GM18909 (cell line): ENCODE measurements at regions not wholly inside any gene's neighbourhood (a gene's known extent, or its start where the extent isn't known, plus 50 kb on each side); places are given as distances from the start of the nearest gene placed in this dataset.
A peak's percentile ranks its signal among the peaks of the same experiment; 100 is the strongest.

Experiments
- ATAC-seq: cut with Tn5 transposase; IDR thresholded peaks from one replicate; pipeline ENCODE4 v1.9.1; 2021; ENCODE audit warnings: mild to moderate bottlenecking; ENCODE audit not compliant: unreplicated experiment, poor library complexity

GRCh38 chr10:61549861-61550260 is 96.7 kb upstream of the TMEM26 start:
- ATAC-seq: no peak

DNA sequence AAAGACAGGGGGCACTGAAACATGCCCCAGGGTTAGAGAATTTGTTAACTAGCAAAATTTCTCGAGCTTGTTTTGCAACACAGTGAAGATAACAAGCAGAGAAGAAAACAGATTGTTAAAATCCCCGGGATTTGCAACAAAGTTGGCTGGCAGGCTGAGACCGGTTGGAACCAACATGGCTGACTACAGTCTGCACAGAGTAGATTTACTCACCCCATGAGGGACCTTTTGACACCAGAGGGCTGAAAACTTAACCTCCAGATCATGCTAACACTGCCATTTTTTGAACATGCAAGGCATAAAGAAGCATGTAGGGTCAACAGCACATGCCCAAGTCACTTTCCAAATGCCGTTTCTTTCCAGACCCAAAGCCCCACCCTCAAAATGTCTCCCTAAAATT is 95.2 kb upstream of the TMEM26 start:
- no peak for ATAC-seq

GRCh38 chr10:61547297-61547696 is 94.1 kb upstream of the TMEM26 start:
- no peak for ATAC-seq

DNA sequence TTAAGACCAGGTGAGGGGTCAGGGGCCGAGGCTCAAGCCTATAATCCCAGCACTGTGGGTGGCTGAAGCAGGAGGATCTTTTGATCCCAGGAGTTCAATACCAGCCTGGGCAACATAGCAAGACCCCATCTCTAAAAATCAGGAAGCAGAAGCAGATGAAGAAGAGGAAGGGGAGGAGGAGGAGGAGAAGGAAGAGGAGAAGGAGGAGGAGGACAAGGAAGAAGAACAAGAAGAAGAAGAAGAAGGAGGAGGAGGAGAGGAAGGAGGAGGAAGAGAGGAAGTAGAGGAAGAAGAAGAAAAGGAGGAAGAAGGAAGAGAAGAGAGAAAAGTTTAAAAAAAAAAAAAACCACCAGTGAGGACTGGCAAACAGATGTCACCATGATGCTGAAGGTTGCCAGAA is 92.0 kb upstream of the TMEM26 start:
- ATAC-seq: no peak

DNA sequence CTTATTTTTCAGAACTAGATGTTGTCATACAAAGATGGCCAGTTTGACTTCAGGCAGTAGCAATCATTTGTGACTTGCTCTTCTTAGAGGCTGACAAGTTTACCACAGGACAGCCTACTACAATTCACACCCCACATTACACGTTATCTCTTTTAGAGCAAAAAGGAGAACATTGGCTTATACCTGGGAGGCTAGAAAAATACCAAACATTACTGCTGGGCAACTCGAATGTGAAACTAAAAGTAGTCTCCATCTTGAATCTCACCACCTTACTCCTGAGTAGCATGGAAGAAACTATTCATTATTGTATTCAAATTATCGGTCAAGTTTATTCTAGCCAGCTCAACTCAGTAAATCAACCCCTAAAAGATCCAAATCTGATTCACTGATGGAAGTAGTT is 90.7 kb upstream of the TMEM26 start:
- peak; percentile 46 for ATAC-seq

DNA sequence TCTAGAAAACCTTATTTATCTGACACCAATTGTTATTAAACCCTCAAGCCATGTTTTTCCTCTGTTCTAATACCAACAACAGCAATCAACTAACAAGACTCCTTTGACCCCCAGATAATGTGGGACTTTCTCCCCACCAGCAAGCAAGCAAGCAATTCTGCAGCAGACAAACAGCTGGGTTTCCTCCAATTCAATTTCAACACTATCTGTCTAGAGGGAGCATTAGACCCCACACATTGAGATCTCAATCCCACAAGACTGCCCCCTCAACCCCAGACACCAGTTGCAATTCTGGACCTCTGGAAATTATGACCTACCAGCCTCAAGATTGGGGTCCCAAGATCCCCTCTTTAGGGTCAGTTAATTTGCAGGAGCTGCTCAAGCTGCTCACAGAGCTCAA is 89.4 kb upstream of the TMEM26 start:
- no peak for ATAC-seq

GRCh38 chr10:61541960-61542359 is 88.8 kb upstream of the TMEM26 start:
- ATAC-seq: peak; percentile 69

GRCh38 chr10:61539876-61540275 is 86.7 kb upstream of the TMEM26 start:
- ATAC-seq: no peak

- ATAC-seq: no peak
These were observed 76.0 kb upstream of the TMEM26 start for GRCh38 chr10:61529208-61529607.

- no peak for ATAC-seq
These were observed 49.9 kb upstream of the TMEM26 start for GRCh38 chr10:61503051-61503450.
